GM23338 (cell line): ENCODE measurements at regions not wholly inside any gene's neighbourhood (a gene's known extent, or its start where the extent isn't known, plus 50 kb on each side); places are given as distances from the start of the nearest gene placed in this dataset.

Experiments used
- ATAC-seq: fragments of 200-7000 bp; cut with Tn5 transposase; 3 replicates; pipeline ENCODE4 v1.9.1; 2020
- DNase-seq: peaks from one replicate; pipeline ENCODE4 v3.0.0-alpha.2; 2015; ENCODE audit warnings: low spot score
- H2AFZ ChIP-seq: fragments of 200-600 bp; sonication (generic); 2 replicates; pipeline ENCODE4 v1.8.0; 2016; ENCODE audit warnings: antibody characterized with exemption, mild to moderate bottlenecking, moderate library complexity
- H3F3A ChIP-seq: fragments of 200-600 bp; sonication (generic); replicated peaks from 2 replicates; pipeline ENCODE4 v1.8.0; 2017; ENCODE audit warnings: antibody characterized with exemption, mixed run types, low read depth
- H3K27ac ChIP-seq: fragments of 200-600 bp; sonication (generic); 2 replicates; pipeline ENCODE4 v1.6.1; 2016; ENCODE audit warnings: low read depth
- H3K27me3 ChIP-seq: fragments of 200-600 bp; sonication (generic); 2 replicates; pipeline ENCODE4 v1.8.0; 2016; ENCODE audit warnings: mild to moderate bottlenecking, mixed run types, moderate library complexity; ENCODE audit not compliant: insufficient read depth
- H3K36me3 ChIP-seq: fragments of 200-600 bp; sonication (generic); 2 replicates; pipeline ENCODE4 v1.8.0; 2016; ENCODE audit warnings: mild to moderate bottlenecking; ENCODE audit not compliant: insufficient read depth
- H3K4me1 ChIP-seq: fragments of 200-600 bp; sonication (generic); 2 replicates; pipeline ENCODE4 v1.8.0; 2016; ENCODE audit warnings: mild to moderate bottlenecking, moderate library complexity; ENCODE audit not compliant: insufficient read depth
- H3K4me2 ChIP-seq: fragments of 200-600 bp; sonication (generic); 2 replicates; pipeline ENCODE4 v1.7.1; 2017; ENCODE audit warnings: mixed run types
- H3K4me3 ChIP-seq: fragments of 200-600 bp; sonication (generic); 2 replicates; pipeline ENCODE4 v1.6.1; 2016; ENCODE audit warnings: mixed run types
- H3K79me2 ChIP-seq: fragments of 200-600 bp; sonication (generic); replicated peaks from 2 replicates; pipeline ENCODE4 v1.8.0; 2017; ENCODE audit warnings: mild to moderate bottlenecking; ENCODE audit not compliant: insufficient read depth
- H3K9me2 ChIP-seq: fragments of 200-600 bp; sonication (generic); 2 replicates; pipeline ENCODE4 v1.8.0; 2017; ENCODE audit not compliant: insufficient read depth
- H4K20me1 ChIP-seq: fragments of 200-600 bp; sonication (generic); replicated peaks from 2 replicates; pipeline ENCODE4 v1.8.0; 2017; ENCODE audit warnings: mild to moderate bottlenecking; ENCODE audit not compliant: insufficient read depth
- H3K27ac Mint-ChIP-seq: 2 replicates; pipeline ENCODE4 v1.8.0; 2020; ENCODE audit warnings: inconsistent platforms, mild to moderate bottlenecking, moderate library complexity, mixed read lengths
- H3K27me3 Mint-ChIP-seq: 3 replicates; pipeline ENCODE4 v1.8.0; 2022; ENCODE audit warnings: low read depth, mild to moderate bottlenecking, moderate library complexity, mixed read lengths, inconsistent platforms; ENCODE audit not compliant: insufficient read depth, poor library complexity
- H3K36me3 Mint-ChIP-seq: 3 replicates; pipeline ENCODE4 v1.8.0; 2021; ENCODE audit warnings: low read depth, mild to moderate bottlenecking, inconsistent platforms, moderate library complexity, mixed read lengths
- H3K4me1 Mint-ChIP-seq: 3 replicates; pipeline ENCODE4 v1.8.0; 2020; ENCODE audit warnings: mild to moderate bottlenecking, inconsistent platforms, mixed read lengths
- H3K4me3 Mint-ChIP-seq: 3 replicates; pipeline ENCODE4 v1.8.0; 2021; ENCODE audit warnings: moderate library complexity, mild to moderate bottlenecking, inconsistent platforms, mixed read lengths
- H3K9me3 Mint-ChIP-seq: 3 replicates; pipeline ENCODE4 v1.8.0; 2020; ENCODE audit warnings: moderate library complexity, mild to moderate bottlenecking, inconsistent platforms, mixed read lengths
- CREB1 ChIP-seq: fragments of 250-450 bp; sonication (Bioruptor Pico); IDR thresholded peaks from 2 replicates; pipeline ENCODE4 v1.5.0; 2020; ENCODE audit warnings: low read depth, mild to moderate bottlenecking, moderate library complexity
- CTCF ChIP-seq, 2 experiments: fragments of 200-600 bp in 1 of 2; sonication (generic) in 1 of 2; conservative IDR thresholded peaks; 2 replicates each; pipeline versions ENCODE4 v1.5.1 to v1.6.1; 2016 to 2017; ENCODE audit warnings: antibody characterized with exemption in 2 of 2, low read depth in 2 of 2, mild to moderate bottlenecking in 2 of 2, moderate library complexity in 1 of 2
- EZH2 ChIP-seq: fragments of 200-600 bp; sonication (generic); IDR thresholded peaks from one replicate; pipeline ENCODE4 v1.8.0; 2017; ENCODE audit warnings: antibody characterized with exemption, mild to moderate bottlenecking, low read depth; ENCODE audit not compliant: unreplicated experiment
- JUNB ChIP-seq: IDR thresholded peaks from one replicate; pipeline ENCODE4 v1.6.1; 2016; ENCODE audit warnings: antibody characterized with exemption; ENCODE audit not compliant: unreplicated experiment
- NANOG ChIP-seq: IDR thresholded peaks from 2 replicates; pipeline ENCODE4 v1.6.1; 2016; ENCODE audit warnings: antibody characterized with exemption, borderline replicate concordance
- POLR2AphosphoS5 ChIP-seq: IDR thresholded peaks from 2 replicates; pipeline ENCODE4 v1.6.1; 2016; ENCODE audit warnings: antibody characterized with exemption, low read depth
- REST ChIP-seq: IDR thresholded peaks from one replicate; pipeline ENCODE4 v1.6.1; 2018; ENCODE audit warnings: antibody characterized with exemption; ENCODE audit not compliant: unreplicated experiment
- STAT1 ChIP-seq: IDR thresholded peaks from one replicate; pipeline ENCODE4 v1.6.1; 2016; ENCODE audit warnings: antibody characterized with exemption; ENCODE audit not compliant: unreplicated experiment
- ZNF114 ChIP-seq: fragments of 250-450 bp; sonication (Bioruptor Pico); IDR thresholded peaks from 2 replicates; pipeline ENCODE4 v1.5.0; 2020; ENCODE audit warnings: mild to moderate bottlenecking, moderate library complexity
- ZNF331 ChIP-seq: fragments of 250-450 bp; sonication (Bioruptor Pico); IDR thresholded peaks from 2 replicates; pipeline ENCODE4 v1.5.0; 2020; ENCODE audit warnings: low read depth, mild to moderate bottlenecking, moderate library complexity

- H3K36me3 Mint-ChIP-seq = no peaks in the 10 kb centered on the region
- no peak overlapping the region for H3K4me3 ChIP-seq
- H3K9me2 ChIP-seq = no peaks in the 10 kb centered on the region
- H3K27ac Mint-ChIP-seq = no peak overlapping the region
- H3K4me2 ChIP-seq = no peak overlapping the region
- H3K27me3 ChIP-seq = no peaks in the 10 kb centered on the region
- DNase-seq (no peak), ATAC-seq (no peak)
- H3F3A ChIP-seq = no peaks in the 10 kb centered on the region
- H3K79me2 ChIP-seq = no peaks in the 10 kb centered on the region
- no peak overlapping the region for H3K4me3 Mint-ChIP-seq
- H3K4me1 Mint-ChIP-seq = 0 out of 3 replicates have a peak, but pooled peaks cover 4% of the 10 kb centered on the region
- no peak overlapping the region for H3K27ac ChIP-seq
- no peaks in the 10 kb centered on the region for H3K36me3 ChIP-seq
- no peak overlapping the region for H2AFZ ChIP-seq
- TF ChIP-seq NANOG = no peak
- H3K4me1 ChIP-seq = no peaks in the 10 kb centered on the region
- no peaks in the 10 kb centered on the region for H3K27me3 Mint-ChIP-seq
- no peaks in the 10 kb centered on the region; the same call in 2 of the 3 replicates for H3K9me3 Mint-ChIP-seq
- no peaks in the 10 kb centered on the region for H4K20me1 ChIP-seq
Measured at GRCh38 chrX:150256297-150256650, 106.8 kb upstream of the MAMLD1 start.

GRCh38 chrX:150257353-150258175, 105.6 kb upstream of the MAMLD1 start:
- Histone ChIP-seq H3K4me1 (no peaks in the 10 kb centered on the region), H3K79me2 (no peaks in the 10 kb centered on the region), H2AFZ (no peak overlapping the region), H3K9me2 (no peaks in the 10 kb centered on the region), H3K27me3 (no peaks in the 10 kb centered on the region), H3K27ac (no peak overlapping the region), H3F3A (no peaks in the 10 kb centered on the region), H3K4me3 (no peak overlapping the region), H4K20me1 (no peaks in the 10 kb centered on the region), H3K36me3 (no peaks in the 10 kb centered on the region), H3K4me2 (no peak overlapping the region)
- no peak overlapping the region for H3K4me3 Mint-ChIP-seq
- no peaks in the 10 kb centered on the region for H3K36me3 Mint-ChIP-seq
- ATAC-seq (peak; percentile 48), DNase-seq (peak; percentile 1)
- H3K9me3 Mint-ChIP-seq = no peaks in the 10 kb centered on the region
- H3K27ac Mint-ChIP-seq = no peak overlapping the region
- 0 out of 3 replicates have a peak, but pooled peaks cover 4% of the 10 kb centered on the region for H3K4me1 Mint-ChIP-seq
- H3K27me3 Mint-ChIP-seq = no peaks in the 10 kb centered on the region
- TF ChIP-seq EZH2 (no peak), ZNF331 (no peak), REST (no peak), CREB1 (no peak), CTCF (conservative IDR thresholded peaks at IDR 0.05; ENCODE audit: low read depth in 2 of 2) (no peak), NANOG (no peak), JUNB (no peak), STAT1 (no peak), POLR2AphosphoS5 (no peak), ZNF114 (no peak)
